GM12878 (cell line): ENCODE measurements at regions not wholly inside any gene's neighbourhood (a gene's known extent, or its start where the extent isn't known, plus 50 kb on each side); places are given as distances from the start of the nearest gene placed in this dataset.

Source experiments
- ATAC-seq: fragments of 200-7000 bp; cut with Tn5 transposase; 3 replicates; pipeline ENCODE4 v1.9.1; 2020; ENCODE audit warnings: mild to moderate bottlenecking, moderate library complexity
- BruUV-seq: library from RNA; stranded (reverse); fragments of 400-500 nt; replicated peaks from 2 replicates; lab custom pipeline; 2021; lab: Mats Ljungman, UMichigan
- CTCF ChIA-PET: fragments of 300-600 bp; sonication (Branson Sonifier 250); formaldehyde crosslinking; extraction: SDS; loops from one replicate; lab custom pipeline; 2021; ENCODE audit warnings: inconsistent platforms; lab: Yijun Ruan, JAX
- POLR2A ChIA-PET: fragments of 350-600 bp; formaldehyde crosslinking; extraction: SDS; loops from one replicate; lab custom pipeline; 2021; ENCODE audit warnings: inconsistent platforms; lab: Charles Lee
- RAD21 ChIA-PET: fragments of 300-600 bp; sonication (Branson Sonifier 250); formaldehyde crosslinking; loops from one replicate; lab custom pipeline; 2023; ENCODE audit warnings: antibody characterized with exemption; ENCODE audit not compliant: unreplicated experiment; lab: Charles Lee
- SMC1A ChIA-PET: fragments of 300-600 bp; sonication (Branson Sonifier 250); formaldehyde crosslinking; loops from one replicate; lab custom pipeline; 2023; ENCODE audit not compliant: unreplicated experiment, uncharacterized antibody; lab: Charles Lee
- DNase-seq: peaks from one replicate; pipeline ENCODE4 v3.0.0-alpha.2; 2011; ENCODE audit warnings: low read depth, low spot score
- FAIRE-seq: peaks from 3 replicates; lab custom pipeline; 2011; peaks lifted over from hg19 to GRCh38; lab: Jason Lieb, UNC
- H2AFZ ChIP-seq: 2 replicates; pipeline ENCODE4 v1.6.0; 2011; ENCODE audit warnings: low read depth, low read length, control low read depth; ENCODE audit not compliant: control insufficient read depth
- H3K27ac ChIP-seq: 2 replicates; pipeline ENCODE4 v1.5.1; 2011; ENCODE audit warnings: control low read depth; ENCODE audit not compliant: control insufficient read depth, insufficient read depth
- H3K27me3 ChIP-seq, 2 experiments: replicated peaks in 1 of 2; 2 replicates each; pipeline versions ENCODE4 v1.6.0 to v1.6.1; 2011; ENCODE audit warnings: low read length in 1 of 2; ENCODE audit not compliant: control insufficient read depth in 2 of 2, insufficient read depth in 2 of 2
- H3K36me3 ChIP-seq, 2 experiments: 2 replicates each; pipeline ENCODE4 v1.5.1; 2011; ENCODE audit warnings: low read length in 1 of 2; ENCODE audit not compliant: control insufficient read depth in 2 of 2, insufficient read depth in 2 of 2
- H3K4me1 ChIP-seq: 2 replicates; pipeline ENCODE4 v1.6.1; 2011; ENCODE audit warnings: mild to moderate bottlenecking, low read length, moderate library complexity, mixed read lengths; ENCODE audit not compliant: control insufficient read depth, insufficient read depth
- H3K4me2 ChIP-seq: 2 replicates; pipeline ENCODE4 v1.6.0; 2011; ENCODE audit warnings: control low read depth; ENCODE audit not compliant: control insufficient read depth, insufficient read depth
- H3K4me3 ChIP-seq: fragments of 200-600 bp; sonication (generic); 2 replicates; pipeline ENCODE4 v1.5.1; 2016
- H3K79me2 ChIP-seq: 2 replicates; pipeline ENCODE4 v1.6.0; 2011; ENCODE audit warnings: low read length; ENCODE audit not compliant: control insufficient read depth, insufficient read depth
- H3K9ac ChIP-seq: 2 replicates; pipeline ENCODE4 v1.8.0; 2011; ENCODE audit warnings: low read length, control low read depth, mixed read lengths; ENCODE audit not compliant: control insufficient read depth, insufficient read depth
- H3K9me3 ChIP-seq: replicated peaks from 3 replicates; pipeline ENCODE4 v1.5.1; 2011; ENCODE audit warnings: mild to moderate bottlenecking, low read length; ENCODE audit not compliant: control insufficient read depth, insufficient read depth
- H4K20me1 ChIP-seq: 2 replicates; pipeline ENCODE4 v1.6.0; 2011; ENCODE audit not compliant: control insufficient read depth, insufficient read depth
- ATF7 ChIP-seq: fragments of 450-650 bp; IDR thresholded peaks from 2 replicates; pipeline ENCODE4 v1.6.1; 2016; ENCODE audit warnings: low read depth, mild to moderate bottlenecking
- CEBPB ChIP-seq, 2 experiments: fragments of 150-350 bp in 1 of 2; IDR thresholded peaks; 2 replicates each; pipeline ENCODE4 v1.6.1; 2012 to 2014; ENCODE audit warnings: low read depth in 2 of 2, low read length in 2 of 2, borderline replicate concordance in 1 of 2, inconsistent platforms in 1 of 2
- FOXM1 ChIP-seq: IDR thresholded peaks from 2 replicates; pipeline ENCODE4 v1.6.1; 2012; ENCODE audit warnings: low read depth, mild to moderate bottlenecking, inconsistent platforms, low read length, moderate library complexity
- IKZF1 ChIP-seq: fragments of 450-650 bp; conservative IDR thresholded peaks from 2 replicates; pipeline ENCODE4 v1.6.1; 2017; ENCODE audit warnings: antibody characterized with exemption, mild to moderate bottlenecking
- JUND ChIP-seq: IDR thresholded peaks from 2 replicates; pipeline ENCODE4 v1.6.1; 2012; ENCODE audit warnings: low read depth, mild to moderate bottlenecking, low read length, improper control_type of control experiment, moderate library complexity
- KDM1A ChIP-seq: fragments of 200-600 bp; sonication (generic); IDR thresholded peaks from 2 replicates; pipeline ENCODE4 v1.6.1; 2016; ENCODE audit warnings: borderline replicate concordance
- LARP7 ChIP-seq: fragments of 450-650 bp; IDR thresholded peaks from 2 replicates; pipeline ENCODE4 v1.6.1; 2017; ENCODE audit warnings: mild to moderate bottlenecking
- RAD51 ChIP-seq: fragments of 450-650 bp; IDR thresholded peaks from 2 replicates; pipeline ENCODE4 v1.6.1; 2016; ENCODE audit warnings: moderate library complexity, mild to moderate bottlenecking, inconsistent platforms
- SMAD1 ChIP-seq: fragments of 450-650 bp; IDR thresholded peaks from 2 replicates; pipeline ENCODE4 v1.6.1; 2018; ENCODE audit warnings: mild to moderate bottlenecking, low read depth; ENCODE audit not compliant: partially characterized antibody
- WRNIP1 ChIP-seq: IDR thresholded peaks from 2 replicates; pipeline ENCODE4 v1.6.1; 2011; ENCODE audit warnings: low read depth, low read length, improper control_type of control experiment, borderline replicate concordance
- WGBS: methylation state at CpG from one replicate; pipeline ENCODE4 v1.1.6; 2016; ENCODE audit warnings: low lambda C conversion rate; ENCODE audit not compliant: insufficient replicate concordance, insufficient coverage; ENCODE audit errors: missing lambda C conversion rate; 5-methylcytosine and 5-hydroxymethylcytosine counted together
- in situ Hi-C: fragments of 300-500 bp; cut with MboI; formaldehyde crosslinking; loops from 9 replicates; pipeline ENCODE4 v1.14.3; 2018; ENCODE audit warnings: mixed read lengths
- intact Hi-C: fragments of 100-400 bp; cut with micrococcal nuclease; formaldehyde crosslinking; loops from one replicate; pipeline ENCODE4 v1.14.2; 2022; ENCODE audit not compliant: unreplicated experiment
- TF ChIP-seq, protein P1 (sequence below): fragments of 450-650 bp; IDR thresholded peaks from 2 replicates; pipeline ENCODE4 v1.6.1; 2016; ENCODE audit warnings: mild to moderate bottlenecking, moderate library complexity, borderline replicate concordance
- TF ChIP-seq, protein P2 (sequence below): fragments of 450-650 bp; IDR thresholded peaks from 2 replicates; pipeline ENCODE4 v1.6.1; 2014; ENCODE audit warnings: mild to moderate bottlenecking

DNA sequence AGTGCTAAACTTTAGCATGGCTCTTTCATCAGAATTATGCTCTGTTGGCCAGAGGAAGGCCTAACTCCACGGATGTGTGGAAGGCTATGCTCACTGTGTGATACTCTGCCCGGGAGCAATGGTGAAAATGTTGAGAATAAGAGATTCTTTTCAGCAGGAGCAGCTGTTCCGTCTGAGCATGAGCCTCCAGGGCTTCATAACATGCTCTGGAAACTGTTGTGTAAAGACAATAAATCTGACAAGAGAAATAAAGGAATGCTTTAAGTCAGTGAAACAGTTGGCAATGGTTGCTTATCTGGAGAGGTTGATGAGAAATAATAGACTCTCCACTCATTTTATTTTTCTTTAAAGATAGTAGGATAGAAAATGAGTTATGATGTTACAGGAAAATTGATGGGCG is 269.8 kb downstream of the DIPK2A start (continued):
- no peak for TF ChIP-seq KDM1A
- no peak for TF ChIP-seq LARP7
- TF ChIP-seq IKZF1: no peak

DNA sequence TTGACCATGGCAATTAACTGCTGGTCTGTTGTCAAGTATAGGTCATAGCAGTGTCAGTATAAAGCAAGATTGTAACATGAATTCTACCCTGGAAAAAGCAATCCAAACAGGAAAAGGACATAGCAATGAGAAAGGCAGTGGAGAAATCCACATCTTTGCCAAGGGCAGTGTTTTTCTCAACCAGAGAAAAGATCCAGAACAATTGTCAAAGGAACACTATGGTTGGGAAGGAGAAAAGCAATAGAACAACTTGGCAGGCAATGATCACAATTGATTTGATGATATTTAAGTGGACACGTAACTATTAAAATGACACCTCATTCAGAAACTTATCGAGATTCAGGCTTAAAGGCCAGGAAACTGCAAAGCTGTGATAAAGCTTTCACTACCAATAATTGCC is 271.1 kb downstream of the DIPK2A start:
- WGBS: 18% methylated on average over 2 of the region's 2 CpGs
- Histone ChIP-seq H3K4me1 (no peaks in the 10 kb centered on the region), H3K27me3 (no peaks in the 10 kb centered on the region), H3K9me3 (no peaks in the 10 kb centered on the region), H3K27ac (no peak overlapping the region), H3K4me2 (no peak overlapping the region), H4K20me1 (no peaks in the 10 kb centered on the region), H3K9ac (no peak overlapping the region), H3K4me3 (no peak overlapping the region), H2AFZ (no peak overlapping the region), H3K36me3 (no peaks in the 10 kb centered on the region), H3K79me2 (no peaks in the 10 kb centered on the region)
- ATAC-seq: no peak
- ChIA-PET SMC1A (no interaction called here), RAD21 (no interaction called here), POLR2A (no interaction called here), CTCF (no interaction called here)
- intact Hi-C loops (no loop called here), in situ Hi-C loops (no loop called here)
- BruUV-seq: no TSS peak
- FAIRE-seq: no peak
- no peak for TF ChIP-seq FOXM1
- no peak for TF ChIP-seq ATF7
- TF ChIP-seq JUND: no peak
- no peak for TF ChIP-seq KDM1A
- TF ChIP-seq SMAD1: no peak
- no peak for TF ChIP-seq IKZF1
- no peak for TF ChIP-seq CEBPB (IDR thresholded peaks at IDR 0.05; ENCODE audit: borderline replicate concordance in 1 of 2, low read depth in 2 of 2, low read length in 2 of 2)
- TF ChIP-seq WRNIP1: no peak
- TF ChIP-seq, protein P1, sequence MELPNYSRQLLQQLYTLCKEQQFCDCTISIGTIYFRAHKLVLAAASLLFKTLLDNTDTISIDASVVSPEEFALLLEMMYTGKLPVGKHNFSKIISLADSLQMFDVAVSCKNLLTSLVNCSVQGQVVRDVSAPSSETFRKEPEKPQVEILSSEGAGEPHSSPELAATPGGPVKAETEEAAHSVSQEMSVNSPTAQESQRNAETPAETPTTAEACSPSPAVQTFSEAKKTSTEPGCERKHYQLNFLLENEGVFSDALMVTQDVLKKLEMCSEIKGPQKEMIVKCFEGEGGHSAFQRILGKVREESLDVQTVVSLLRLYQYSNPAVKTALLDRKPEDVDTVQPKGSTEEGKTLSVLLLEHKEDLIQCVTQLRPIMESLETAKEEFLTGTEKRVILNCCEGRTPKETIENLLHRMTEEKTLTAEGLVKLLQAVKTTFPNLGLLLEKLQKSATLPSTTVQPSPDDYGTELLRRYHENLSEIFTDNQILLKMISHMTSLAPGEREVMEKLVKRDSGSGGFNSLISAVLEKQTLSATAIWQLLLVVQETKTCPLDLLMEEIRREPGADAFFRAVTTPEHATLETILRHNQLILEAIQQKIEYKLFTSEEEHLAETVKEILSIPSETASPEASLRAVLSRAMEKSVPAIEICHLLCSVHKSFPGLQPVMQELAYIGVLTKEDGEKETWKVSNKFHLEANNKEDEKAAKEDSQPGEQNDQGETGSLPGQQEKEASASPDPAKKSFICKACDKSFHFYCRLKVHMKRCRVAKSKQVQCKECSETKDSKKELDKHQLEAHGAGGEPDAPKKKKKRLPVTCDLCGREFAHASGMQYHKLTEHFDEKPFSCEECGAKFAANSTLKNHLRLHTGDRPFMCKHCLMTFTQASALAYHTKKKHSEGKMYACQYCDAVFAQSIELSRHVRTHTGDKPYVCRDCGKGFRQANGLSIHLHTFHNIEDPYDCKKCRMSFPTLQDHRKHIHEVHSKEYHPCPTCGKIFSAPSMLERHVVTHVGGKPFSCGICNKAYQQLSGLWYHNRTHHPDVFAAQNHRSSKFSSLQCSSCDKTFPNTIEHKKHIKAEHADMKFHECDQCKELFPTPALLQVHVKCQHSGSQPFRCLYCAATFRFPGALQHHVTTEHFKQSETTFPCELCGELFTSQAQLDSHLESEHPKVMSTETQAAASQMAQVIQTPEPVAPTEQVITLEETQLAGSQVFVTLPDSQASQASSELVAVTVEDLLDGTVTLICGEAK: no peak
- TF ChIP-seq RAD51: no peak
- TF ChIP-seq, protein P2, sequence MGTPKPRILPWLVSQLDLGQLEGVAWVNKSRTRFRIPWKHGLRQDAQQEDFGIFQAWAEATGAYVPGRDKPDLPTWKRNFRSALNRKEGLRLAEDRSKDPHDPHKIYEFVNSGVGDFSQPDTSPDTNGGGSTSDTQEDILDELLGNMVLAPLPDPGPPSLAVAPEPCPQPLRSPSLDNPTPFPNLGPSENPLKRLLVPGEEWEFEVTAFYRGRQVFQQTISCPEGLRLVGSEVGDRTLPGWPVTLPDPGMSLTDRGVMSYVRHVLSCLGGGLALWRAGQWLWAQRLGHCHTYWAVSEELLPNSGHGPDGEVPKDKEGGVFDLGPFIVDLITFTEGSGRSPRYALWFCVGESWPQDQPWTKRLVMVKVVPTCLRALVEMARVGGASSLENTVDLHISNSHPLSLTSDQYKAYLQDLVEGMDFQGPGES: no peak
- DNase-seq: no peak
